GM12875 (cell line): ENCODE measurements at regions not wholly inside any gene's neighbourhood (a gene's known extent, or its start where the extent isn't known, plus 50 kb on each side); places are given as distances from the start of the nearest gene placed in this dataset.

Experiments used
- H3K4me3 ChIP-seq: one replicate; pipeline ENCODE4 v1.5.1; 2011; ENCODE audit warnings: low read depth, low read length, control low read depth
- TF ChIP-seq, protein P1 (sequence below): IDR thresholded peaks from 2 replicates; pipeline ENCODE4 v1.5.1; 2011; ENCODE audit warnings: low read depth, mild to moderate bottlenecking, control low read depth, inconsistent platforms, low read length, moderate library complexity, borderline replicate concordance; ENCODE audit not compliant: insufficient read depth

DNA sequence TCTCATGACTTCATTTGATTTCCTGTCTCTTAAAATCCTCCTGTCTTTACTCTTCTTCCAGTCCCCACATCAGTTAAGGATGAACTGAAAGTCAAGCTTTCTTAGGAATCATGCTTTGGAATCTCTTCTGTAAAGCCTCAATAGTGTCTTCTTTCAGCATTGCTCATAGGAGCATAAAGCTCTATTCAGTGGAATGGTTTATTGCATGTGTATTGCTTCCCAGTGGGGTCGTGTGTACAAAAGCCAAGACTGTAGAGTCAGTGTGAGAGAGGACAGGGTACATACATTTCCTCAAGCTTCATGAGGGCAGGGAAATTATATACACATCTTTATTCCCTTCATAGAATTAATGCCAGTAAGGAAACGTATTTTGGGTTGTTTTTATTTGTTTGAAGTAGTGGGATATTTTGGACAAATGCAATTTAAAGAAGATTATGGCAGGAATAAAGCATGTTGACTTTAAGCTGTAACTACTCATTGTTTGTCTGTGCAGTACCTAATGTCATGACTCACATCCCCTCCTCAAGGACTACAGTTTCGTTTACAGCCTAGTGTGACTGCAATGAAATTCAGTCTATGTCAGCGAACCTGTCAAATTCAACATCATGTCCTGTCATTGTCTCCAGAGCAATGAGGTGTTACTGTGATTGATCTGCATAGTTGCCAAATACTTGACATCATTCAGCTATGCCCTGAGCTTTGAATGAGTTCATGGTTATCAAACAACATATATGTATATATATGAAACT, 2164.2 kb downstream of the NCAM2 start:
- TF ChIP-seq, protein P1, sequence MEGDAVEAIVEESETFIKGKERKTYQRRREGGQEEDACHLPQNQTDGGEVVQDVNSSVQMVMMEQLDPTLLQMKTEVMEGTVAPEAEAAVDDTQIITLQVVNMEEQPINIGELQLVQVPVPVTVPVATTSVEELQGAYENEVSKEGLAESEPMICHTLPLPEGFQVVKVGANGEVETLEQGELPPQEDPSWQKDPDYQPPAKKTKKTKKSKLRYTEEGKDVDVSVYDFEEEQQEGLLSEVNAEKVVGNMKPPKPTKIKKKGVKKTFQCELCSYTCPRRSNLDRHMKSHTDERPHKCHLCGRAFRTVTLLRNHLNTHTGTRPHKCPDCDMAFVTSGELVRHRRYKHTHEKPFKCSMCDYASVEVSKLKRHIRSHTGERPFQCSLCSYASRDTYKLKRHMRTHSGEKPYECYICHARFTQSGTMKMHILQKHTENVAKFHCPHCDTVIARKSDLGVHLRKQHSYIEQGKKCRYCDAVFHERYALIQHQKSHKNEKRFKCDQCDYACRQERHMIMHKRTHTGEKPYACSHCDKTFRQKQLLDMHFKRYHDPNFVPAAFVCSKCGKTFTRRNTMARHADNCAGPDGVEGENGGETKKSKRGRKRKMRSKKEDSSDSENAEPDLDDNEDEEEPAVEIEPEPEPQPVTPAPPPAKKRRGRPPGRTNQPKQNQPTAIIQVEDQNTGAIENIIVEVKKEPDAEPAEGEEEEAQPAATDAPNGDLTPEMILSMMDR, result no peak
- H3K4me3 ChIP-seq, result no peak overlapping the region
